Activated CD4-positive, alpha-beta memory T cell treated with anti-CD3 and anti-CD28 coated beads, Interleukin-2, amount 10 ng/mL, durations not matched to agents 7 days and 5 days (primary cell): ENCODE measurements at regions not wholly inside any gene's neighbourhood (a gene's known extent, or its start where the extent isn't known, plus 50 kb on each side); places are given as distances from the start of the nearest gene placed in this dataset.

Experiments
- CTCF ChIA-PET: fragments of 350-600 bp; sonication (Branson Sonifier 250); formaldehyde crosslinking; loops from one replicate; lab custom pipeline; 2021; ENCODE audit warnings: antibody characterized with exemption, inconsistent platforms; lab: Charles Lee
- POLR2A ChIA-PET: fragments of 350-600 bp; sonication (Branson Sonifier 250); formaldehyde crosslinking; loops from one replicate; lab custom pipeline; 2021; ENCODE audit warnings: antibody characterized with exemption; lab: Charles Lee
- DNase-seq: peaks from one replicate; pipeline ENCODE4 v3.0.0-alpha.2; 2020
- H3K27ac Mint-ChIP-seq: one replicate; pipeline ENCODE4 v1.8.0; 2021; ENCODE audit warnings: mild to moderate bottlenecking, mixed read lengths
- H3K27me3 Mint-ChIP-seq: one replicate; pipeline ENCODE4 v1.8.0; 2021; ENCODE audit warnings: mixed read lengths
- H3K36me3 Mint-ChIP-seq: one replicate; pipeline ENCODE4 v1.8.0; 2021; ENCODE audit warnings: low read depth, mixed read lengths
- H3K4me1 Mint-ChIP-seq: one replicate; pipeline ENCODE4 v1.8.0; 2021; ENCODE audit warnings: mixed read lengths
- H3K4me3 Mint-ChIP-seq: one replicate; pipeline ENCODE4 v1.8.0; 2021; ENCODE audit warnings: mild to moderate bottlenecking, mixed read lengths
- H3K9me3 Mint-ChIP-seq: one replicate; pipeline ENCODE4 v1.8.0; 2021; ENCODE audit warnings: mixed read lengths

DNA sequence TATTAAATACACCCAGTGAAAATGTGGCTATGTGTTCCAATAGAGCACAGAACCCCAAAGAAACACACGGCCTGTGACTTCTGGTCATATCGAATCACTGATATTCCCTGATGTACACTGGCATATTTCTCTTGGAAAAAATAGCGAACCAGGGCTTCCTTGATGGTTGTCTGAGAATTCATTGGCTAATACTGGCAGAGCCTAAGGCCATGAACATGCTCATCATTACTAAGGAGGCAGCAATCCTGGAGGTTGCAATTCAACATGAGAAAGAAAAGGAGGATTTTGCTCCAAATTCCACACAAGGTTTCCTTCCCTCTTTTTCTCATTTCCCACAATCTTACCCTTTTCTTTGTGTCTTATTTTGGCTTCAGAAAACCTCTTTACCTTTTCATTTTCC is 212.9 kb upstream of the HMGA2 start:
- CTCF ChIA-PET: no interaction called here
- H3K27me3 Mint-ChIP-seq: no peaks in the 10 kb centered on the region
- H3K4me1 Mint-ChIP-seq: no peaks in the 10 kb centered on the region
- no peaks in the 10 kb centered on the region for H3K36me3 Mint-ChIP-seq
- POLR2A ChIA-PET: no interaction called here
- no peak overlapping the region for H3K4me3 Mint-ChIP-seq
- no peaks in the 10 kb centered on the region for H3K9me3 Mint-ChIP-seq
- H3K27ac Mint-ChIP-seq: no peak overlapping the region
- no peak for DNase-seq

DNA sequence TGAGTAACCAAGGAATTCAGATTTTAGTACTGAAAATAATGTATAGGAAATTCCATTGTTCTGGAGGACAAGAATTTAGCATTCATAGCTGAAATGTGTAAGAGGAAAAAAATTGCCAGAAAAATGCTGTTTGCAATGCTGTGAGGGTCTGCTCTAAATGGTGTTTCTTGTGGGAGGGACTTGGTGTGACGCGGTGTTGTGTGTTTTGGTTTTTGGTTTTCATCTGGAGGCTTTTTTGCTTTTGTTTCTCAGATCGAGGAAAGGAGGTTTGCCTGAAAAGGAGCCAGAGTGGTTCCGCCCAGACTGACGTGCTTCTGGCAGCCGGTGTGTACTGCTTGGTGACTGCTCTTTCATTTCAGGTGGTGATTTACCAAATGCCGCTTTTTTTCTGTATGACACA is 211.8 kb upstream of the HMGA2 start:
- H3K9me3 Mint-ChIP-seq: no peaks in the 10 kb centered on the region
- DNase-seq: no peak
- no peak overlapping the region for H3K4me3 Mint-ChIP-seq
- no peak overlapping the region for H3K27ac Mint-ChIP-seq
- CTCF ChIA-PET: no interaction called here
- no peaks in the 10 kb centered on the region for H3K36me3 Mint-ChIP-seq
- POLR2A ChIA-PET: no interaction called here
- no peaks in the 10 kb centered on the region for H3K27me3 Mint-ChIP-seq
- H3K4me1 Mint-ChIP-seq: no peaks in the 10 kb centered on the region

DNA sequence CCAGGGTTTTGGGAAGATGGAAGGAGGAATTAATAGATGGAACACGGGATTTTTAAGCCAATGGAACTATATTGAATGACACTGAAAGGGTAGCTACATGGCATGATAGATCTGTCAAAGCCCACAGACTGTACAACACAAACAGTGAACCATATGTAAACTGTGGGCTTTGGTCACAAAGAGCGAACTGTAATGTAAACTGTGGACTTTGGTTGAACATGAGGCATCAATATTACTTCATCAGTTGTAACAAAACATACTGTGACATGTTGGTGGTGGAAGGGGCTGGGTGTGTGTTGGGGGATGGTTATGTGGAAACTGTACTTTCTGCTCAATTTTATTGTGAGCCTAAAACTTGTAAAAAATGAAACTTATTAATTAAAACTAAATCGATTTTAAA is 210.6 kb upstream of the HMGA2 start:
- H3K4me3 Mint-ChIP-seq: no peak overlapping the region
- no peak for DNase-seq
- no peaks in the 10 kb centered on the region for H3K27me3 Mint-ChIP-seq
- no peak overlapping the region for H3K27ac Mint-ChIP-seq
- no peaks in the 10 kb centered on the region for H3K36me3 Mint-ChIP-seq
- ChIA-PET POLR2A (no interaction called here), CTCF (no interaction called here)
- no peaks in the 10 kb centered on the region for H3K9me3 Mint-ChIP-seq
- H3K4me1 Mint-ChIP-seq: no peaks in the 10 kb centered on the region

DNA sequence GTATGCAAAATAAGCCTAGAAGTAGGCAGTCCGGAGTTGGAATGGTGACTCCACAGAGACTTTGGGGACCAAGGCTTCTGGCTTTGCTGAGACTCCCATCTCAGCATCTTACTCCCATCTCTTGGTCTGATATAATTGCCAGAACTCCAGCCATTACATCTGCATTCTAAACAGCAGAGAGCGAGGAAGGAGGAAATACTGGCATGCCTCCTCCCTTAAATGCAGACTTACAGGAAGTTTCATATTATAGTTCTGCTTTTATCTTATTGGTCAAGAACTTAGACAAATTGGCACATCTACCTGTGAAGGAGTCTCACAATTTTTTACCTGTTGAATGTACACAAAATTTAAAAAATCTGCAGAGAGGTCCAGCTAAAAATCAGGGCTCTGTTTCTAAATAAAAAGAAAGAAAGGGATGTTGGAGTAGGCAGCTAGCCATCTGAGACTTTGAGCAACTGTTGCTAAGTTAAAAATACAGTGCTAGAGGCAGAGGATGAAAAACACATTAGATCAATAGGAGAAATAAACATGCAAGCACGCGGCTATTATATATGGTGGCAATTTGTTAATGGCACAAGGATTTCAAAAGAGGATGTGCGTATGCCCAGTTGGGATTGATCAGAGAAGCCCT is 209.9 kb upstream of the HMGA2 start:
- H3K4me3 Mint-ChIP-seq: no peak overlapping the region
- H3K9me3 Mint-ChIP-seq: no peaks in the 10 kb centered on the region
- ChIA-PET CTCF (no interaction called here), POLR2A (no interaction called here)
- H3K27me3 Mint-ChIP-seq: no peaks in the 10 kb centered on the region
- H3K4me1 Mint-ChIP-seq: no peaks in the 10 kb centered on the region
- DNase-seq: no peak
- H3K27ac Mint-ChIP-seq: no peak overlapping the region
- H3K36me3 Mint-ChIP-seq: no peaks in the 10 kb centered on the region

DNA sequence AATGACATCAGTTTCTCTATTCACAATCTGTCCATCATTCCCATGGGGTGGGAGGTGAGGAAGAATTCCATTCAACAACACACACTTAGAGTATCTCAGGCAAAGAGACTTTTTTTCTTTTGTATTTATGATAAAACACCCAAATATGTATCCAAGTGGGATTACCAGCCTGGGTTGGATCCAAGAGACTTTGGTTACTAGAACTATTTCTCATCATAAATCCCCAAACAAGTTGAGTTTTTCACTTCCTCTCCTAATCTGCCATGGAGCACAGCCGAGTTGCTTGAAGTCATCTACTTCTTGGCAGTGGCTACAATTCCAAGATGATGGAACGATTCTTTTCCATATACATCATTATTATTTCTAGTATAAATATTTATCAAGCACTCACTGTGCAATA is 209.2 kb upstream of the HMGA2 start:
- no peaks in the 10 kb centered on the region for H3K36me3 Mint-ChIP-seq
- ChIA-PET CTCF (no interaction called here), POLR2A (no interaction called here)
- no peaks in the 10 kb centered on the region for H3K4me1 Mint-ChIP-seq
- H3K9me3 Mint-ChIP-seq: no peaks in the 10 kb centered on the region
- H3K4me3 Mint-ChIP-seq: no peak overlapping the region
- no peak for DNase-seq
- H3K27me3 Mint-ChIP-seq: no peaks in the 10 kb centered on the region
- H3K27ac Mint-ChIP-seq: no peak overlapping the region

DNA sequence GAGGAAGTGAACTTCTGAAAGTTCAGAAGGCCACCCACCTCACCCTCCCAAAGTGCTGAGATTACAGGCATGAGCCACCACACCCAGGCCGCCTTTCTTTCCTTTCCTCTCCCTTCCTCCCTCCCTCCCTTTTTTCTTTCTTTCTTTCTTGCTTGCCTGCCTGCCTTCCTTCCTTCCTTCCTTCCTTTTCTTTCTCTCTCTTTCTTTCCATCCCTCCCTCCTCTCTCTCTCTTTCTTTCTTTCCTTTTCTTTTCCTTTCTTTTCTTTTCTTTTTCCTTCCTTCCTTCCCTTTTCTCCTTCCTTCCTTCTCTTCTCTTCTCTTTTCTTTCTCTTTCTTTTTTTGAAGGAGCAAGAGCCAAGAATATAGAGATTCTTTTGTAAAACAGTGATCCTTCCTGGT is 208.3 kb upstream of the HMGA2 start:
- no peaks in the 10 kb centered on the region for H3K36me3 Mint-ChIP-seq

DNA sequence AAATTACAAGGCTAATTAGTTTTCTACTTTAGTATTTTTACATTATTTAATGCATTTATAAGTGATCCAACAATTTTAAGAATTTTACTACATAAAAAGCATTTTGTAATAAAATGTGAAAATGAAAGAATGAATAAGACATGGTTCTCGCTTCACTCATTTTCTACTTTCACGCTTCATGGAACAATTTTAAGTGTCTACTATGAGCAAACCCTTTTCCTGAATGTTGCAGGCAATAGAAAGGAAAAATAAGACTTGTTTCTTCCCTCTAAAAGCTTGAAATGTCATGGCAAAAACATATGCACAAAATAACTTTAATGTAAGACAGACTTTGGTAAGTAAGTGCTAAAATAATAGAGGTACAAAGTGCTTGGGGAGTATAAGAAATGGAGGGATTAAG is 205.7 kb upstream of the HMGA2 start:
- H3K27ac Mint-ChIP-seq: no peak overlapping the region

More for the DNA sequence above, 208.3 kb upstream of the HMGA2 start:
- ChIA-PET POLR2A (no interaction called here), CTCF (no interaction called here)
- Mint-ChIP-seq H3K4me1 (no peaks in the 10 kb centered on the region), H3K9me3 (no peaks in the 10 kb centered on the region), H3K4me3 (no peak overlapping the region), H3K27ac (no peak overlapping the region), H3K27me3 (no peaks in the 10 kb centered on the region)
- DNase-seq: no peak

DNA sequence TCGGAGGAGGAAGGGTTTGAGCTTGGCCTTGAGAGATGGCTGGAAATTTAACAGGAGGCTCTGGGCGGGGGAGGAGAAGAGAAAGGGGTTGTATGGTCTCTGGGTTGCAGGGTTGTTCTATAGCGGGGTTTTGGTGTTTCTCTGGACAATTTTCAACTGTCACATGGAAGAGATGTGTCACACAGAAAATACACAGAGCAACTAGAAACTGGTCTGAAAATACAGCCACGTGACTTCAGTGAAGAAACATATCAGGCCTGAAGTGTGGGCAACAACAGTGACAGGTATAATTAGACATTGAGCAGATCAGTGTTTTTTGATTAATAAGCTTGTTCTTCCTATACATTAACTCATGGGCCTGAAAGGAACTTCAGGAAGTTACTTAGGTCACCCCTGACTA is 205.3 kb upstream of the HMGA2 start:
- Mint-ChIP-seq H3K27ac (no peak overlapping the region), H3K9me3 (no peaks in the 10 kb centered on the region), H3K4me3 (no peak overlapping the region), H3K27me3 (no peaks in the 10 kb centered on the region), H3K4me1 (no peaks in the 10 kb centered on the region), H3K36me3 (no peaks in the 10 kb centered on the region)
- CTCF ChIA-PET: no interaction called here
- DNase-seq: no peak
- POLR2A ChIA-PET: no interaction called here

More for the DNA sequence above, 205.7 kb upstream of the HMGA2 start:
- Mint-ChIP-seq H3K27me3 (no peaks in the 10 kb centered on the region), H3K4me3 (no peak overlapping the region), H3K4me1 (no peaks in the 10 kb centered on the region), H3K36me3 (no peaks in the 10 kb centered on the region), H3K9me3 (no peaks in the 10 kb centered on the region)
- no peak for DNase-seq
- CTCF ChIA-PET: no interaction called here
- POLR2A ChIA-PET: no interaction called here

DNA sequence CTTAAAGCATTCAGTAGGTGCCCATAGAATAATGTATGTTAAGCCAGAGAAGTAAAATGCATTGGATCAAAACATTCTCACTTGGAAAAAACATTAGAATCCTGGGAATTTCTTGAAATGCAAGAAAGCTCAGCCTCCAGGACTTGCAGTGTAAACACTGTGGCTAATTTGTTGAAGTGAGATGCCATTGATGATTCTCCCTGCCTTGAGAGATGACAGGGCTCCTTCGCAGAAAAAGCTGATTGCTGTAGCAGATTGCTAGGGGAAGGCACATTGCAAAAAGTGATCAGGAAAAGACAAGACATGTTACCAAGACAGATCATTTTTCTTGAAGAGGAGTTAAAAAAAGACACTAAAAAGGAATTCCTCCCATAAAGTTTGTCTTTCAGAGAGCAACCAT is 204.2 kb upstream of the HMGA2 start:
- H3K27me3 Mint-ChIP-seq: no peaks in the 10 kb centered on the region
- no peak for DNase-seq
- ChIA-PET POLR2A (no interaction called here), CTCF (no interaction called here)
- no peak overlapping the region for H3K4me3 Mint-ChIP-seq
- H3K4me1 Mint-ChIP-seq: no peaks in the 10 kb centered on the region
- H3K36me3 Mint-ChIP-seq: no peaks in the 10 kb centered on the region
- no peaks in the 10 kb centered on the region for H3K9me3 Mint-ChIP-seq
- no peak overlapping the region for H3K27ac Mint-ChIP-seq

DNA sequence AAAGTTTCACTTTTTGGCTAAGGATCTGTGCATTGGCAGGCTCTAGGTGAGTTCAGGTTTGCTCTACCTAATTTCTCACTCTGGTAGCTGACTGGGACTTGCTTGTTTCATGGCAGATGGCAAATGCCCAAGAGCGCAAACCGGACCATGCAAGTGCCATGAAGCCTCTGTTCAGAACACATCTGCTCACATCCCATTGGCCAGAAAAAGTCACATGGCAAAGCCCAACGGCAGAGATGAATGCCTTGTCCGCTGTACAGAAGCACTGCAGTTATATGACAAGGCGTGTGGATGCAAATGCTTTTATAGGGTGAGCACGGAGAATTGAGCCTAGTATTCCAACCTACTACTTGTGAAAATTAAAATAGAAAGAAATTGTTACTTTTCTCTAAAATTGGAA is 202.2 kb upstream of the HMGA2 start:
- CTCF ChIA-PET: no interaction called here
- Mint-ChIP-seq H3K4me1 (no peaks in the 10 kb centered on the region), H3K4me3 (no peak overlapping the region), H3K9me3 (no peaks in the 10 kb centered on the region), H3K27ac (no peak overlapping the region), H3K36me3 (no peaks in the 10 kb centered on the region), H3K27me3 (no peaks in the 10 kb centered on the region)
- POLR2A ChIA-PET: no interaction called here
- DNase-seq: no peak

DNA sequence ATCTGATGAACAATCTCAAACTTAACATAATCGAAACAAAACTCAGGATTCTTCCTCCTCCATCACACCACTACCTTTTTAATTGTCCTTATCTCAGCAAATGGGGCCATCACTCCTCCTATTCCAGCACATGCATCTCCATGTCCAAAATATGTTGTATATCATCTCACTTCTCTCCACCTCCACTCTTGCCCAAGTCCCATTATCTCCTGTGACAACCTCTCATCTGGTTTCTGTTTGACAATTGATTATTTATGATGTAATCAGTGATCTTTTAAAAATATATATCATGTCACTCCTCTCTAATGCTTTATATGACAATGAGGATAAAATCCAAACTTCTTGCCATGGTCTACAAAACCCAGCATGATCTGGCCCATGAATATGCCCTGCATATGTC is 200.8 kb upstream of the HMGA2 start:
- Mint-ChIP-seq H3K4me3 (no peak overlapping the region), H3K36me3 (no peaks in the 10 kb centered on the region), H3K4me1 (no peaks in the 10 kb centered on the region), H3K27me3 (no peaks in the 10 kb centered on the region), H3K27ac (no peak overlapping the region), H3K9me3 (no peaks in the 10 kb centered on the region)
- no peak for DNase-seq
- ChIA-PET CTCF (no interaction called here), POLR2A (no interaction called here)

DNA sequence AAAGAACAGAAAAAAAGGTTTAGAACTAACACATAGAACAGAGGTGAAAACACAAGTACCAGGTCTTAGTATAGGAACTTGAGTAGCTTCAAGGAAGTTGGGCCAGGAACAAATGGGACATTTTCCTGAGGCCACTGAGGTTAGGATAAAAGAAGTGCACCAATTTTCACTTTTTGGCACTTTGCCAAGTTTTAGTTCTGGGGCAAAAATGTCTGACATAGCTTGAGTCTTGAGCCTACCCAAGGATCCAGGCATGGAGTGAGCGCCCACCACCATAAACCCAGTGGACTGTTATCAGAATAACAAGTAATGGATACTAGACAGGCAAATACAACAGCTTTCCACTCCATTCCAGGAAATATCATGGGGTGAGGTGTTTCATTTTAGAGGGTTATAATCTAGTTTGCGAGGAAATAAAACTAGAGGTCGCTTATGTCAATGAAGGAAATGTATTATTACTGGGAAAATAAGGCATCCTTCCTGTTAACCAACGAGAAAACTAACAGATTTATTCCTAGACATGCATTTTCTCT is 199.7 kb upstream of the HMGA2 start:
- no peaks in the 10 kb centered on the region for H3K27me3 Mint-ChIP-seq
- no peaks in the 10 kb centered on the region for H3K36me3 Mint-ChIP-seq
- DNase-seq: no peak
- ChIA-PET CTCF (no interaction called here), POLR2A (no interaction called here)
- no peak overlapping the region for H3K4me3 Mint-ChIP-seq
- no peaks in the 10 kb centered on the region for H3K9me3 Mint-ChIP-seq
- H3K4me1 Mint-ChIP-seq: no peaks in the 10 kb centered on the region
- H3K27ac Mint-ChIP-seq: no peak overlapping the region

DNA sequence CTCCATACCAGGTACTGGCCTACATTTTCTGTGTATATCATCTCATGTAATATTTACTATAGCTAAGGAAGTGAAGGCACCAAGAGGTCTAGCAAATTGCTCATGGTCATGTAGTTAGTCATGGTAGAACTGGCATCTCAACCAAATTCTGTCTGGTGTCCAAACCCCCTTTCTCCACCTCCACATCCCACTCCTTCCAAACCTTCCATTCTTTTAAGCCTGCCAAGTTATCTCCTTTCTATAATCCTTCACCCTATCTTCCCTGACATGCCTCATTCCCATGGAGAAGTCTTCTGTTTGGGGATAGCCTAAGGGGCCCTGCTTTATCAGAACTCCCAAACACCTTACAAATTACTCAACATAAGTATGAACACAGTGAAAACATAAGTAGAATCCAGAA is 196.2 kb upstream of the HMGA2 start:
- peaks cover 2% of the 10 kb centered on the region for H3K27me3 Mint-ChIP-seq
- POLR2A ChIA-PET: no interaction called here
- no peak overlapping the region for H3K27ac Mint-ChIP-seq
- H3K36me3 Mint-ChIP-seq: no peaks in the 10 kb centered on the region
- DNase-seq: no peak
- H3K4me3 Mint-ChIP-seq: no peak overlapping the region
- CTCF ChIA-PET: no interaction called here
- no peaks in the 10 kb centered on the region for H3K4me1 Mint-ChIP-seq
- H3K9me3 Mint-ChIP-seq: no peaks in the 10 kb centered on the region

DNA sequence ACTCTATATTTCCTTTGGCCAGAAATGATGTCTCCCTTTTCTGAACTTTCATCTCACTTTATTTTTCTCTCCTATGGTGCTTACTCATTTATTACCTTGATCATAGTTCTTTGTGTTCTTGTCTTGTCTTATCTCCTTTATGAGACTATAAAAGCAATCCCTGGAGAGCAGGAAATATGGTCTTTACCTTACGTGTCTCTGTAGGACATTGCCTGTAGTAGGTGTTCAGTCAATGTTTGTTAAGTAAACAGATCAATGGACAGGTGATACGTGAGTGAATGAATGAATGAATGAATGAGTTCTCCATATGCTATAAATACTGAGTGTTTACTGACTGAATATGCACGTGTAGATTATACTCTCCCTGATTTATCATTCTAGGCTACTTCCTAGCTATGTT is 193.7 kb upstream of the HMGA2 start:
- ChIA-PET POLR2A (no interaction called here), CTCF (no interaction called here)
- Mint-ChIP-seq H3K9me3 (no peaks in the 10 kb centered on the region), H3K4me3 (no peak overlapping the region), H3K27ac (no peak overlapping the region), H3K27me3 (peaks cover 2% of the 10 kb centered on the region), H3K4me1 (no peaks in the 10 kb centered on the region), H3K36me3 (no peaks in the 10 kb centered on the region)
- DNase-seq: no peak
